ENCODE measurements at regions not wholly inside any gene's neighbourhood (a gene's known extent, or its start where the extent isn't known, plus 50 kb on each side); places are given as distances from the start of the nearest gene placed in this dataset.

- TF ChIP-seq POLR2A (IDR thresholded peaks at IDR 0.05) = no peak
- TF ChIP-seq CTCF (IDR thresholded peaks at IDR 0.05) = no peak
These were observed 465.8 kb downstream of the ICE1 start for GRCh38 chr5:5888284-5888683.

Measured in sigmoid colon (tissue), 3 donors.